ENCODE measurements at regions not wholly inside any gene's neighbourhood (a gene's known extent, or its start where the extent isn't known, plus 50 kb on each side); places are given as distances from the start of the nearest gene placed in this dataset.

DNA sequence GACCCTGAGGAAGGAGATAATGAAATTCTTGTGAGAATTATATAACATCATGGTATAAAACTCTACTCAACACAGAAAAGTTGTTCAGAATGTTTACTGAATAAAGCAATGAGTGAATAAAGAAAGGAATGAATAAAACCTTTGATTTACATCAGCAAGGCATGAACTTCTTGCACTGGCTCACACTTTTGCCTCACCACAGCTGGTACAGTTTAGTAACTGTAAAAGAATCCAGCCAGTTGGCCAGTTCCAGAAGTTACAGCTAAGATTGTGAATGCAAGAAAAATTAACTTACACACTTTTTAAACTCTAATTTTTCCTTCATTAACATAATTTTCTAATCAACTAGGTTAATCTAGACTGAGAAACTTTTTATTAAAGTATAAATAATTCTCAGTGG is 490.9 kb downstream of the NFIB start:
- peaks cover 14% of the 10 kb centered on the region for H3K4me1 Mint-ChIP-seq
- peaks cover 12% of the 10 kb centered on the region for H3K36me3 Mint-ChIP-seq
- TF ChIP-seq, protein P1, sequence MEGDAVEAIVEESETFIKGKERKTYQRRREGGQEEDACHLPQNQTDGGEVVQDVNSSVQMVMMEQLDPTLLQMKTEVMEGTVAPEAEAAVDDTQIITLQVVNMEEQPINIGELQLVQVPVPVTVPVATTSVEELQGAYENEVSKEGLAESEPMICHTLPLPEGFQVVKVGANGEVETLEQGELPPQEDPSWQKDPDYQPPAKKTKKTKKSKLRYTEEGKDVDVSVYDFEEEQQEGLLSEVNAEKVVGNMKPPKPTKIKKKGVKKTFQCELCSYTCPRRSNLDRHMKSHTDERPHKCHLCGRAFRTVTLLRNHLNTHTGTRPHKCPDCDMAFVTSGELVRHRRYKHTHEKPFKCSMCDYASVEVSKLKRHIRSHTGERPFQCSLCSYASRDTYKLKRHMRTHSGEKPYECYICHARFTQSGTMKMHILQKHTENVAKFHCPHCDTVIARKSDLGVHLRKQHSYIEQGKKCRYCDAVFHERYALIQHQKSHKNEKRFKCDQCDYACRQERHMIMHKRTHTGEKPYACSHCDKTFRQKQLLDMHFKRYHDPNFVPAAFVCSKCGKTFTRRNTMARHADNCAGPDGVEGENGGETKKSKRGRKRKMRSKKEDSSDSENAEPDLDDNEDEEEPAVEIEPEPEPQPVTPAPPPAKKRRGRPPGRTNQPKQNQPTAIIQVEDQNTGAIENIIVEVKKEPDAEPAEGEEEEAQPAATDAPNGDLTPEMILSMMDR (IDR thresholded peaks at IDR 0.05; ENCODE audit: unreplicated experiment), result no peak
- H3K4me3 Mint-ChIP-seq, result no peak overlapping the region
- H3K27me3 Mint-ChIP-seq (ENCODE audit: low read depth), result no peaks in the 10 kb centered on the region
- no peak overlapping the region for H3K27ac Mint-ChIP-seq
- H3K9me3 Mint-ChIP-seq, result peaks cover 19% of the 10 kb centered on the region
- no peak for DNase-seq (ENCODE audit: low spot score in 2 of 2, unreplicated experiment in 2 of 2)

DNA sequence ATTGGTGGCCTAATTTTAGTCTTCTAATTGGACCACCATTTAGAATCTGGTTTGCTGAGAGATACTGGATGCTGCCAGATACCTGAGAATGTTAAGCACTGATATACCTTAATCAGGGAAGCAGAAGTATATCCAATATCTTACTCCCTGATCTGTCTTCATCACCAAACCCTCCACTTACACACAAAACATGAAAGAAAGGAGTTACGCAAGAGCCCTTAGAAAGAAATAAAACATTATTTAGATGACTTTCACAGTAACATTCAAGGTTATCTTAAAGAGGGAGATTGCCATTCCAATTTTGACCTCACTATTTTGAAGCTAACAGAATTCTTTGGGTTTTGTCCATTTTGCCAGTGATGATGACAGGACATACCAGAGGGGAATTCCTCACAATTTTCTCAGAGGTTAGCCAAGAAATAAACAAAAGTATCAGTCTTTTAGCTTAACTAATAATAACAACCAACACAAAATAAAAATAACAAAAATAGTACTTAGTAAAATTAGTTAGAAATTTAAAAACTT is 496.1 kb downstream of the NFIB start:
- Mint-ChIP-seq H3K36me3 (peaks cover 12% of the 10 kb centered on the region), H3K4me1 (peaks cover 2% of the 10 kb centered on the region), H3K4me3 (no peak overlapping the region), H3K9me3 (peaks cover 27% of the 10 kb centered on the region), H3K27me3 (ENCODE audit: low read depth) (no peaks in the 10 kb centered on the region), H3K27ac (no peak overlapping the region)
- TF ChIP-seq, protein P1 (IDR thresholded peaks at IDR 0.05; ENCODE audit: unreplicated experiment), result no peak
- DNase-seq (ENCODE audit: low spot score in 2 of 2, unreplicated experiment in 2 of 2), result no peak

GRCh38 chr9:13816837-13817236 is 497.1 kb downstream of the NFIB start:
- TF ChIP-seq, protein P1 (IDR thresholded peaks at IDR 0.05; ENCODE audit: unreplicated experiment), result no peak

DNA sequence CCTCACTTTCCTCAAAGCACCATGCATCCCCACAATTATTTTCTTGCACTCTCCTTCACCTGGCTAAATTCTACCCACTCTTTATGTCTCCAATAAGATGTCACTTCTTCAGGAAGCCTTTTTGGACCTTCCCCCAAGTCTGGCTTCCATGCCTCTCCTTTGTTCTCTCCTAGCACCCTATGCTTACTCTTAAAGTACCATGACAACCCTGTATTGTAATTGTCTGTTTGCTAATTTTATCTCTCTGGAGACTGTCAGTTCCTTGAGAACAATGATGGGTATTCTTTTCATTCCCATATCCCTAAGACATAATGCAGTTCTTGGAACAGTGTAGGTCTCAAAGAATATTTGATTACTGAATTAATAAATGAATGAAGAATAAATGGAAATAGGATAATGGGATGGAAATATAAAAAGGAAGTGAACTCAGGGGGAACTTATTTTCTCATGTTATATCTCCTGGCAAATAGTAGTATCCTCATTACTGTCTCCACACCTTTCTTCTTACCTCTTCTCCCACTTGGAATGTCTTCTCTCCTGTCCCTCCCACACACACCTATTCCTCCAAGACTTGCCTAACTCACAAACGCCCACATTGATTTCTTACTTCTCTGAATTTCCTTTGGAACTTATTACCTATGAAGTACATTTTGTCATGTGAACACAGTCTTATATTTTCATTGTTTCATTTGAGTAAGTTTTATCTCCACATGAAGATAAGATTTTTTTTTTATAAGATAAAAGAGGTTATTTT is 499.1 kb downstream of the NFIB start:
- no peak overlapping the region for H3K4me3 Mint-ChIP-seq
- DNase-seq (ENCODE audit: low spot score in 2 of 2, unreplicated experiment in 2 of 2), result no peak
- H3K27ac Mint-ChIP-seq, result peak overlapping the region; percentile 21
- H3K27me3 Mint-ChIP-seq (ENCODE audit: low read depth), result no peaks in the 10 kb centered on the region
- H3K9me3 Mint-ChIP-seq, result peaks cover 23% of the 10 kb centered on the region
- TF ChIP-seq, protein P1 (IDR thresholded peaks at IDR 0.05; ENCODE audit: unreplicated experiment), result no peak
- H3K36me3 Mint-ChIP-seq, result peaks cover 3% of the 10 kb centered on the region
- H3K4me1 Mint-ChIP-seq, result peaks cover 2% of the 10 kb centered on the region

More at GRCh38 chr9:13816837-13817236, 497.1 kb downstream of the NFIB start:
- no peaks in the 10 kb centered on the region for H3K27me3 Mint-ChIP-seq (ENCODE audit: low read depth)
- H3K4me3 Mint-ChIP-seq, result no peak overlapping the region
- no peak for DNase-seq (ENCODE audit: low spot score in 2 of 2, unreplicated experiment in 2 of 2)
- peaks cover 12% of the 10 kb centered on the region for H3K36me3 Mint-ChIP-seq
- peaks cover 34% of the 10 kb centered on the region for H3K9me3 Mint-ChIP-seq
- H3K27ac Mint-ChIP-seq, result no peak overlapping the region
- peaks cover 2% of the 10 kb centered on the region for H3K4me1 Mint-ChIP-seq

- no peak overlapping the region for H3K4me3 Mint-ChIP-seq
- no peak for DNase-seq (ENCODE audit: low spot score in 2 of 2, unreplicated experiment in 2 of 2)
- no peaks in the 10 kb centered on the region for H3K36me3 Mint-ChIP-seq
- H3K27me3 Mint-ChIP-seq (ENCODE audit: low read depth), result no peaks in the 10 kb centered on the region
- TF ChIP-seq, protein P1 (IDR thresholded peaks at IDR 0.05; ENCODE audit: unreplicated experiment), result no peak
- peaks cover 13% of the 10 kb centered on the region for H3K4me1 Mint-ChIP-seq
- H3K27ac Mint-ChIP-seq, result no peak overlapping the region
- H3K9me3 Mint-ChIP-seq, result peaks cover 18% of the 10 kb centered on the region
Observed at GRCh38 chr9:13811876-13812275, 502.1 kb downstream of the NFIB start.
